Suprapubic skin (tissue), 4 donors: ENCODE measurements at regions not wholly inside any gene's neighbourhood (a gene's known extent, or its start where the extent isn't known, plus 50 kb on each side); places are given as distances from the start of the nearest gene placed in this dataset.

Experiments
- DNase-seq, 2 donors: peaks; one replicate each; pipeline ENCODE4 v3.0.0-alpha.2; 2019; ENCODE audit warnings: low spot score in 2 of 2
- H3K27ac ChIP-seq: fragments of 200-600 bp; sonication (generic); one replicate; pipeline ENCODE4 v1.5.1; 2019
- H3K27me3 ChIP-seq: fragments of 200-600 bp; sonication (generic); one replicate; pipeline ENCODE4 v1.5.1; 2019
- H3K36me3 ChIP-seq: fragments of 200-600 bp; sonication (generic); one replicate; pipeline ENCODE4 v1.5.1; 2019
- H3K4me1 ChIP-seq: fragments of 200-600 bp; sonication (generic); one replicate; pipeline ENCODE4 v1.5.1; 2019
- H3K4me3 ChIP-seq: fragments of 200-600 bp; sonication (generic); one replicate; pipeline ENCODE4 v1.5.1; 2019; ENCODE audit warnings: mild to moderate bottlenecking
- H3K9me3 ChIP-seq: fragments of 200-600 bp; sonication (generic); one replicate; pipeline ENCODE4 v1.5.1; 2019
- EP300 ChIP-seq: sonication (generic); formaldehyde crosslinking; IDR thresholded peaks from one replicate; pipeline ENCODE4 v1.6.1; 2017; ENCODE audit warnings: antibody characterized with exemption
- POLR2A ChIP-seq, 2 donors: fragments of 450-650 bp; IDR thresholded peaks; one replicate each; pipeline ENCODE4 v1.6.1; 2017; ENCODE audit warnings: antibody characterized with exemption in 2 of 2, mild to moderate bottlenecking in 2 of 2, moderate library complexity in 2 of 2
- POLR2AphosphoS5 ChIP-seq, 3 donors: sonication (generic); formaldehyde crosslinking; IDR thresholded peaks; one replicate each; pipeline ENCODE4 v1.6.1; 2017; ENCODE audit warnings: antibody characterized with exemption in 3 of 3
- WGBS: methylation state at CpG from one replicate; pipeline ENCODE4 v1.1.5; 2018; 5-methylcytosine and 5-hydroxymethylcytosine counted together
- TF ChIP-seq, protein P1 (sequence below), 2 donors: fragments of 200-600 bp in 1 of 2; fragments of 450-650 bp in 1 of 2; sonication (generic) in 1 of 2; IDR thresholded peaks; one replicate each; pipeline ENCODE4 v1.5.1; 2016 to 2019; ENCODE audit warnings: antibody characterized with exemption in 2 of 2, mild to moderate bottlenecking in 1 of 2, moderate library complexity in 1 of 2

GRCh38 chr22:22084089-22084711 is 101.6 kb upstream of the TOP3B start:
- TF ChIP-seq EP300 (no peak), POLR2AphosphoS5 (IDR thresholded peaks at IDR 0.05) (no peak), POLR2A (IDR thresholded peaks at IDR 0.05) (no peak)
- TF ChIP-seq, protein P1, sequence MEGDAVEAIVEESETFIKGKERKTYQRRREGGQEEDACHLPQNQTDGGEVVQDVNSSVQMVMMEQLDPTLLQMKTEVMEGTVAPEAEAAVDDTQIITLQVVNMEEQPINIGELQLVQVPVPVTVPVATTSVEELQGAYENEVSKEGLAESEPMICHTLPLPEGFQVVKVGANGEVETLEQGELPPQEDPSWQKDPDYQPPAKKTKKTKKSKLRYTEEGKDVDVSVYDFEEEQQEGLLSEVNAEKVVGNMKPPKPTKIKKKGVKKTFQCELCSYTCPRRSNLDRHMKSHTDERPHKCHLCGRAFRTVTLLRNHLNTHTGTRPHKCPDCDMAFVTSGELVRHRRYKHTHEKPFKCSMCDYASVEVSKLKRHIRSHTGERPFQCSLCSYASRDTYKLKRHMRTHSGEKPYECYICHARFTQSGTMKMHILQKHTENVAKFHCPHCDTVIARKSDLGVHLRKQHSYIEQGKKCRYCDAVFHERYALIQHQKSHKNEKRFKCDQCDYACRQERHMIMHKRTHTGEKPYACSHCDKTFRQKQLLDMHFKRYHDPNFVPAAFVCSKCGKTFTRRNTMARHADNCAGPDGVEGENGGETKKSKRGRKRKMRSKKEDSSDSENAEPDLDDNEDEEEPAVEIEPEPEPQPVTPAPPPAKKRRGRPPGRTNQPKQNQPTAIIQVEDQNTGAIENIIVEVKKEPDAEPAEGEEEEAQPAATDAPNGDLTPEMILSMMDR (IDR thresholded peaks at IDR 0.05), result no peak
- no peak overlapping the region for H3K4me3 ChIP-seq
- H3K27ac ChIP-seq, result no peak overlapping the region
- no peaks in the 10 kb centered on the region for H3K36me3 ChIP-seq
- H3K27me3 ChIP-seq, result peaks cover 42% of the 10 kb centered on the region
- 25% methylated on average over 4 of the region's 4 CpGs for WGBS
- no peaks in the 10 kb centered on the region for H3K9me3 ChIP-seq
- DNase-seq, result no peak
- H3K4me1 ChIP-seq, result no peaks in the 10 kb centered on the region

DNA sequence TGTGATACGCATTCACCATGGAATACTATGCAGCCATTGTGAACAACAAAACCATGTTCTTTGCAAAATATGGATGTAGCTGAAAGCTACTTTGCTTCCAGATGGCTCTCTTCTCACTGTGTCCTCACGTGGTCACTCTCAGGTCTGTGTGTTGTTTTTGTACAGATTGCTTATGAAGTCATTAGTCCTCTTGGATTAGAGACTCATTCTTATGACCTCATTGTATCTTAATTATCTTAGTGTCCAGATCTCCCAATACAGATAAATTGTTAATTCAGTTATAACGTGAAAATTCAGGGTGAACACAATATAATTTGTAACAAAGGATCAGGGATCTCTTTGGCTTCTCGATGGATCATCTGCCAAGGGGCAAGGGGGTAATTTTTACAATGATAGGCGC is 100.4 kb upstream of the TOP3B start:
- TF ChIP-seq POLR2A (IDR thresholded peaks at IDR 0.05) (no peak), EP300 (no peak), POLR2AphosphoS5 (IDR thresholded peaks at IDR 0.05) (no peak)
- TF ChIP-seq, protein P1 (IDR thresholded peaks at IDR 0.05), result no peak
- Histone ChIP-seq H3K4me1 (no peaks in the 10 kb centered on the region), H3K4me3 (no peak overlapping the region), H3K9me3 (no peaks in the 10 kb centered on the region), H3K27ac (no peak overlapping the region), H3K27me3 (peaks cover 42% of the 10 kb centered on the region), H3K36me3 (no peaks in the 10 kb centered on the region)
- 63% methylated on average over 5 of the region's 5 CpGs for WGBS
- no peak for DNase-seq

GRCh38 chr22:22082229-22082835 is 99.7 kb upstream of the TOP3B start:
- no peak for DNase-seq
- Histone ChIP-seq H3K9me3 (no peaks in the 10 kb centered on the region), H3K27me3 (peaks cover 42% of the 10 kb centered on the region), H3K36me3 (no peaks in the 10 kb centered on the region), H3K4me1 (no peaks in the 10 kb centered on the region), H3K4me3 (no peak overlapping the region), H3K27ac (no peak overlapping the region)
- 92% methylated on average over 1 of the region's 1 CpG for WGBS
- TF ChIP-seq, protein P1 (IDR thresholded peaks at IDR 0.05), result no peak
- TF ChIP-seq EP300, result no peak
- TF ChIP-seq POLR2A (IDR thresholded peaks at IDR 0.05), result no peak
- TF ChIP-seq POLR2AphosphoS5 (IDR thresholded peaks at IDR 0.05), result no peak

DNA sequence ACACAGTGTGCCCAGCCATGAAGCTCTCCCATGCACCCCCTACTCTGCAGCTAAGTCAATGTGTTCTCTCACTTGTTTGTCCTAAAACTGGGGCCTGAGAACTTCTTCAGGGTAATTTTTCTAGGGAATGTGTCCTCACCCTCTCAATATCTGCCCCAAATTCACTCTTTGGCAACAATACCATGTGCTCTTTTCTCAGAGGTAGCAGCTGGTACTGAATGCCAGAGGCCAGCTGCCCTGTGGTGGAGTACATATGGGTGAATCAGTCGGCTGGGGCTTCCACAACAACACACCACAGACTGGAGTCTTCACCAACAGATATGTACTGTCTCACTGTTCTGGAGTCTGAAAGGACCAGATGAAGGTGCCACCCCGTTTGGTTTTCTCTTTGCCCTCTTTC is 97.7 kb upstream of the TOP3B start:
- H3K4me3 ChIP-seq, result no peak overlapping the region
- no peaks in the 10 kb centered on the region for H3K4me1 ChIP-seq
- no peak overlapping the region for H3K27ac ChIP-seq
- DNase-seq, result no peak
- no peaks in the 10 kb centered on the region for H3K36me3 ChIP-seq
- H3K9me3 ChIP-seq, result no peaks in the 10 kb centered on the region
- TF ChIP-seq, protein P1 (IDR thresholded peaks at IDR 0.05), result no peak
- TF ChIP-seq EP300 (no peak), POLR2A (IDR thresholded peaks at IDR 0.05) (no peak), POLR2AphosphoS5 (IDR thresholded peaks at IDR 0.05) (no peak)
- 67% methylated on average over 2 of the region's 2 CpGs for WGBS
- peaks cover 47% of the 10 kb centered on the region for H3K27me3 ChIP-seq

GRCh38 chr22:22079404-22080148 is 97.0 kb upstream of the TOP3B start:
- Histone ChIP-seq H3K4me3 (no peak overlapping the region), H3K36me3 (no peaks in the 10 kb centered on the region), H3K9me3 (no peaks in the 10 kb centered on the region), H3K27me3 (peaks cover 54% of the 10 kb centered on the region), H3K27ac (no peak overlapping the region), H3K4me1 (no peaks in the 10 kb centered on the region)
- no peak for DNase-seq
- no peak for TF ChIP-seq EP300
- TF ChIP-seq, protein P1 (IDR thresholded peaks at IDR 0.05), result no peak
- no peak for TF ChIP-seq POLR2A (IDR thresholded peaks at IDR 0.05)
- no peak for TF ChIP-seq POLR2AphosphoS5 (IDR thresholded peaks at IDR 0.05)
- 79% methylated on average over 6 of the region's 6 CpGs for WGBS
